HepG2 (cell line): ENCODE measurements at regions not wholly inside any gene's neighbourhood (a gene's known extent, or its start where the extent isn't known, plus 50 kb on each side); places are given as distances from the start of the nearest gene placed in this dataset.

ENCODE experiments used
- ATAC-seq: fragments of 200-7000 bp; cut with Tn5 transposase; 3 replicates; pipeline ENCODE4 v1.9.1; 2020; ENCODE audit warnings: mild to moderate bottlenecking, moderate library complexity
- BruUV-seq: library from RNA; stranded (reverse); fragments of 400-500 nt; replicated peaks from 2 replicates; lab custom pipeline; 2021; lab: Mats Ljungman, UMichigan
- CTCF ChIA-PET: fragments of 300-600 bp; formaldehyde crosslinking; extraction: SDS; loops from one replicate; lab custom pipeline; 2021; ENCODE audit warnings: low total read pairs, inconsistent platforms, low intra/inter-chr PET ratio; lab: Yijun Ruan, JAX
- POLR2A ChIA-PET: fragments of 350-600 bp; sonication (Branson Sonifier 250); formaldehyde crosslinking; loops from one replicate; lab custom pipeline; 2020; ENCODE audit warnings: antibody characterized with exemption, inconsistent platforms; lab: Yijun Ruan, JAX
- DNase-seq: peaks from one replicate; pipeline ENCODE4 v3.0.0-alpha.2; 2015; ENCODE audit warnings: low spot score
- FAIRE-seq: peaks from 3 replicates; lab custom pipeline; 2011; peaks lifted over from hg19 to GRCh38; lab: Jason Lieb, UNC
- H2AFZ ChIP-seq: one replicate; pipeline ENCODE4 v1.6.1; 2011; ENCODE audit warnings: low read length, inconsistent platforms
- H3K27ac ChIP-seq: fragments of 300-600 bp; 3 replicates; pipeline ENCODE4 v1.8.0; 2011; ENCODE audit warnings: mixed run types, mild to moderate bottlenecking, mixed read lengths, low read length, inconsistent platforms; ENCODE audit not compliant: insufficient read depth; ENCODE audit errors: extremely low read length
- H3K27me3 ChIP-seq, 2 experiments: fragments of 200-600 bp in 1 of 2; 2 replicates in 1 of 2; 3 replicates in 1 of 2; pipeline versions ENCODE4 v1.6.0 to v1.8.0; 2011; ENCODE audit warnings: low read length in 2 of 2, mild to moderate bottlenecking in 2 of 2, moderate library complexity in 2 of 2, inconsistent platforms in 1 of 2; ENCODE audit not compliant: insufficient read depth in 2 of 2, control insufficient read depth in 1 of 2
- H3K36me3 ChIP-seq, 2 experiments: fragments of 200-600 bp in 1 of 2; replicated peaks in 1 of 2; 2 replicates in 1 of 2; 3 replicates in 1 of 2; pipeline versions ENCODE4 v1.5.1 to v1.8.0; 2011; ENCODE audit warnings: low read length in 2 of 2, inconsistent platforms in 1 of 2; ENCODE audit not compliant: insufficient read depth in 2 of 2, control insufficient read depth in 1 of 2
- H3K4me1 ChIP-seq: 2 replicates; pipeline ENCODE4 v1.5.1; 2012; ENCODE audit warnings: low read length, inconsistent platforms; ENCODE audit not compliant: insufficient read depth
- H3K4me2 ChIP-seq: 2 replicates; pipeline ENCODE4 v1.6.0; 2011; ENCODE audit warnings: low read depth, low read length, inconsistent platforms
- H3K4me3 ChIP-seq, 3 experiments: fragments of 200-600 bp in 1 of 3; sonication (generic), shearing (Covaris generic) in 1 of 3; replicated peaks in 1 of 3; 2 replicates each; pipeline ENCODE4 v1.5.1; 2011 to 2016; ENCODE audit warnings: low read length in 3 of 3, inconsistent platforms in 2 of 3, low read depth in 2 of 3, mild to moderate bottlenecking in 2 of 3, control low read depth in 1 of 3, mixed read lengths in 1 of 3; ENCODE audit not compliant: insufficient read depth in 1 of 3
- H3K79me2 ChIP-seq: one replicate; pipeline ENCODE4 v1.6.1; 2011; ENCODE audit warnings: low read length, inconsistent platforms; ENCODE audit not compliant: insufficient read depth
- H3K9ac ChIP-seq: 2 replicates; pipeline ENCODE4 v1.6.0; 2011; ENCODE audit warnings: mild to moderate bottlenecking, low read depth, low read length, inconsistent platforms; ENCODE audit not compliant: insufficient read depth
- H3K9me3 ChIP-seq: 2 replicates; pipeline ENCODE4 v1.5.1; 2012; ENCODE audit warnings: mild to moderate bottlenecking, low read length
- H4K20me1 ChIP-seq: 2 replicates; pipeline ENCODE4 v1.6.0; 2011; ENCODE audit warnings: inconsistent platforms, mild to moderate bottlenecking, low read length, moderate library complexity; ENCODE audit not compliant: insufficient read depth
- KDM5A ChIP-seq: fragments of 200-600 bp; sonication (generic); IDR thresholded peaks from 2 replicates; pipeline ENCODE4 v1.7.0; 2018; ENCODE audit warnings: antibody characterized with exemption, mild to moderate bottlenecking, low read length, borderline replicate concordance
- LCORL ChIP-seq, 2 experiments: fragments of 450-650 bp in 1 of 2; sonication (generic) in 1 of 2; formaldehyde crosslinking in 1 of 2; IDR thresholded peaks; 2 replicates each; pipeline versions ENCODE4 v1.5.0 to v1.6.1; 2017 to 2020; ENCODE audit warnings: antibody characterized with exemption in 1 of 2, missing genetic modification reagents in 1 of 2
- MYC ChIP-seq: sonication (generic); formaldehyde crosslinking; IDR thresholded peaks from 2 replicates; pipeline ENCODE4 v1.9.0; 2021; ENCODE audit warnings: missing genetic modification reagents, borderline replicate concordance
- NFIC ChIP-seq: IDR thresholded peaks from 2 replicates; pipeline ENCODE4 v1.6.1; 2012; ENCODE audit warnings: mild to moderate bottlenecking, low read length, inconsistent platforms
- NPAS2 ChIP-seq: sonication (generic); formaldehyde crosslinking; IDR thresholded peaks from 2 replicates; pipeline ENCODE4 v1.8.0; 2022; ENCODE audit warnings: mild to moderate bottlenecking, missing genetic modification reagents, borderline replicate concordance
- POLR2AphosphoS2 ChIP-seq: IDR thresholded peaks from 2 replicates; pipeline ENCODE4 v1.6.1; 2011; ENCODE audit warnings: low read depth, low read length, improper control_type of control experiment
- RBM22 ChIP-seq: fragments of 200-400 bp; formaldehyde crosslinking; optimal IDR thresholded peaks from 2 replicates; pipeline ENCODE3; 2017; ENCODE audit warnings: mild to moderate bottlenecking, low read length, moderate library complexity
- ZNF24 ChIP-seq: fragments of 450-650 bp; IDR thresholded peaks from 2 replicates; pipeline ENCODE4 v1.6.1; 2017; ENCODE audit warnings: antibody characterized with exemption, mild to moderate bottlenecking
- ZNF543 ChIP-seq: sonication (generic); formaldehyde crosslinking; IDR thresholded peaks from 2 replicates; pipeline ENCODE4 v1.4.0; 2020; ENCODE audit warnings: mild to moderate bottlenecking, missing genetic modification reagents
- ZNF567 ChIP-seq: sonication (generic); formaldehyde crosslinking; IDR thresholded peaks from 2 replicates; pipeline ENCODE4 v1.8.1; 2023; ENCODE audit warnings: mild to moderate bottlenecking, missing genetic modification reagents, borderline replicate concordance
- ZNF780A ChIP-seq: sonication (generic); formaldehyde crosslinking; IDR thresholded peaks from 2 replicates; pipeline ENCODE4 v1.8.0; 2022; ENCODE audit warnings: mild to moderate bottlenecking, missing genetic modification reagents, moderate library complexity
- ZSCAN25 ChIP-seq: sonication (generic); formaldehyde crosslinking; IDR thresholded peaks from 2 replicates; pipeline ENCODE4 v1.8.0; 2022; ENCODE audit warnings: mild to moderate bottlenecking, missing genetic modification reagents
- WGBS: methylation state at CpG from one replicate; pipeline ENCODE4 v1.1.6; 2017; ENCODE audit warnings: low lambda C conversion rate; 5-methylcytosine and 5-hydroxymethylcytosine counted together
- in situ Hi-C: cut with HindIII; loops from 2 replicates; pipeline ENCODE4 v1.10.0; 2017; ENCODE audit warnings: low pct_unique_long_range_greater_than_20kb; ENCODE audit not compliant: extremely low pct_ligation_motif_present
- intact Hi-C: fragments of 100-400 bp; cut with micrococcal nuclease; formaldehyde crosslinking; loops from one replicate; pipeline ENCODE4 v1.10.0; 2022; ENCODE audit not compliant: unreplicated experiment
- TF ChIP-seq, protein P1 (sequence below): IDR thresholded peaks from 2 replicates; pipeline ENCODE4 v1.6.1; 2016; ENCODE audit warnings: missing compliant biosample characterization, missing genetic modification reagents, borderline replicate concordance
- TF ChIP-seq, protein P2 (sequence below): sonication (generic); formaldehyde crosslinking; IDR thresholded peaks from 2 replicates; pipeline ENCODE4 v1.9.0; 2022; ENCODE audit warnings: missing genetic modification reagents, mild to moderate bottlenecking, borderline replicate concordance
- TF ChIP-seq, protein P3 (sequence below): sonication (generic); formaldehyde crosslinking; IDR thresholded peaks from 2 replicates; pipeline ENCODE4 v1.4.0; 2020; ENCODE audit warnings: missing genetic modification reagents, low read depth, mild to moderate bottlenecking, borderline replicate concordance

DNA sequence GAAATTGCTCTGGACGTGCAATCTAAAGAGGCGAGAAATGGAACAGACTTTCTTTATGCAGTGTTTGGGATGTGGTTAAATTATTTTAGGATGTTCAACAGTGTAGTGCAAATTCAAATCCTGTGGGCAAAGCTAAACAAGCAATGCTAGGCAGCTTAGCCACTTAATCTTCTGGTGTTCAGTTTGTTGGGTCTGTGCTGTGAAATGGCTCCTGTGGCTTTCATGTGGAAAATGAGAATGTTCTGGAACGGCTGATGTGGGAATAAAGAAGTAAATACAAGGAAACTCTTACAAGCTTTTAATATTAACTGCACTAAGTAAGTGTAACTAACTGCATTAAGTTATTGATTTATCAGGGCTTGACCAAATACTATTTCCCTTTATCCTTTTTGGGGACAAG, 766.6 kb downstream of the ADGRL2 start:
- no peak for FAIRE-seq
- intact Hi-C loops (no loop called here), in situ Hi-C loops (no loop called here)
- H3K9ac ChIP-seq = no peak overlapping the region
- no peaks in the 10 kb centered on the region for H3K79me2 ChIP-seq
- no peak for ATAC-seq
- no peak overlapping the region for H3K4me2 ChIP-seq
- no peak for TF ChIP-seq LCORL (IDR thresholded peaks at IDR 0.05)
- no peak for TF ChIP-seq LCORL (CRISPR knock-in tag; IDR thresholded peaks at IDR 0.05)
- TF ChIP-seq POLR2AphosphoS2 = no peak
- no peak for TF ChIP-seq ZNF543
- TF ChIP-seq, protein P1, sequence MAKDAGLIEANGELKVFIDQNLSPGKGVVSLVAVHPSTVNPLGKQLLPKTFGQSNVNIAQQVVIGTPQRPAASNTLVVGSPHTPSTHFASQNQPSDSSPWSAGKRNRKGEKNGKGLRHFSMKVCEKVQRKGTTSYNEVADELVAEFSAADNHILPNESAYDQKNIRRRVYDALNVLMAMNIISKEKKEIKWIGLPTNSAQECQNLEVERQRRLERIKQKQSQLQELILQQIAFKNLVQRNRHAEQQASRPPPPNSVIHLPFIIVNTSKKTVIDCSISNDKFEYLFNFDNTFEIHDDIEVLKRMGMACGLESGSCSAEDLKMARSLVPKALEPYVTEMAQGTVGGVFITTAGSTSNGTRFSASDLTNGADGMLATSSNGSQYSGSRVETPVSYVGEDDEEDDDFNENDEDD (CRISPR knock-in tag) = no peak
- no peak for TF ChIP-seq ZSCAN25 (CRISPR knock-in tag)
- no peak for TF ChIP-seq ZNF24
- TF ChIP-seq, protein P2, sequence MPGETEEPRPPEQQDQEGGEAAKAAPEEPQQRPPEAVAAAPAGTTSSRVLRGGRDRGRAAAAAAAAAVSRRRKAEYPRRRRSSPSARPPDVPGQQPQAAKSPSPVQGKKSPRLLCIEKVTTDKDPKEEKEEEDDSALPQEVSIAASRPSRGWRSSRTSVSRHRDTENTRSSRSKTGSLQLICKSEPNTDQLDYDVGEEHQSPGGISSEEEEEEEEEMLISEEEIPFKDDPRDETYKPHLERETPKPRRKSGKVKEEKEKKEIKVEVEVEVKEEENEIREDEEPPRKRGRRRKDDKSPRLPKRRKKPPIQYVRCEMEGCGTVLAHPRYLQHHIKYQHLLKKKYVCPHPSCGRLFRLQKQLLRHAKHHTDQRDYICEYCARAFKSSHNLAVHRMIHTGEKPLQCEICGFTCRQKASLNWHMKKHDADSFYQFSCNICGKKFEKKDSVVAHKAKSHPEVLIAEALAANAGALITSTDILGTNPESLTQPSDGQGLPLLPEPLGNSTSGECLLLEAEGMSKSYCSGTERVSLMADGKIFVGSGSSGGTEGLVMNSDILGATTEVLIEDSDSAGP (CRISPR knock-in tag) = no peak
- TF ChIP-seq, protein P3, sequence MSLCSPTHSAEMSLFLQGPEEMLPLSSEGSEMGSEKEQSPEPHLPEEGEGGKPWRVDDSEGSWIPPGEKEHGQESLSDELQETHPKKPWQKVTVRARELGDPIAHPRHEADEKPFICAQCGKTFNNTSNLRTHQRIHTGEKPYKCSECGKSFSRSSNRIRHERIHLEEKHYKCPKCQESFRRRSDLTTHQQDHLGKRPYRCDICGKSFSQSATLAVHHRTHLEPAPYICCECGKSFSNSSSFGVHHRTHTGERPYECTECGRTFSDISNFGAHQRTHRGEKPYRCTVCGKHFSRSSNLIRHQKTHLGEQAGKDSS = no peak
- TF ChIP-seq RBM22 = no peak
- no peak for TF ChIP-seq KDM5A
- no peak for TF ChIP-seq ZNF567 (CRISPR knock-in tag)
- TF ChIP-seq NPAS2 (CRISPR knock-in tag) = no peak
- no peak for TF ChIP-seq NFIC
- TF ChIP-seq MYC = no peak
- no peak for TF ChIP-seq ZNF780A (CRISPR knock-in tag)
- no peak for DNase-seq
- no peaks in the 10 kb centered on the region for H4K20me1 ChIP-seq
- no peaks in the 10 kb centered on the region for H3K27me3 ChIP-seq
- H3K9me3 ChIP-seq = peaks cover 62% of the 10 kb centered on the region
- no peak overlapping the region for H3K4me3 ChIP-seq
- no TSS peak for BruUV-seq
- WGBS = 3% methylated on average over 3 of the region's 3 CpGs
- no peaks in the 10 kb centered on the region for H3K36me3 ChIP-seq
- POLR2A ChIA-PET = no interaction called here
- no peaks in the 10 kb centered on the region for H3K4me1 ChIP-seq
- CTCF ChIA-PET = no interaction called here
- H3K27ac ChIP-seq = no peak overlapping the region
- H2AFZ ChIP-seq = no peak overlapping the region
